ENCODE measurements at regions not wholly inside any gene's neighbourhood (a gene's known extent, or its start where the extent isn't known, plus 50 kb on each side); places are given as distances from the start of the nearest gene placed in this dataset.

GRCh38 chr12:97821806-97822205 is 359.2 kb downstream of the RMST start:
- Histone ChIP-seq H3K4me3 (no peak overlapping the region), H3K36me3 (ENCODE audit: control insufficient read depth, insufficient read depth, low read length) (no peaks in the 10 kb centered on the region), H3K9ac (ENCODE audit: insufficient read depth in 1 of 2, low read depth in 2 of 2, low read length in 2 of 2) (no peak overlapping the region), H3K27ac (ENCODE audit: extremely low read depth, low read depth, low read length) (no peak overlapping the region), H3K4me1 (replicated peaks in 1 of 2; ENCODE audit: control insufficient read depth in 2 of 2, insufficient read depth in 2 of 2, low read length in 2 of 2) (no peaks in the 10 kb centered on the region), H3K79me2 (ENCODE audit: control insufficient read depth, insufficient read depth, low read length) (no peaks in the 10 kb centered on the region), H3K4me2 (ENCODE audit: insufficient read depth, low read length) (no peak overlapping the region), H4K20me1 (replicated peaks; ENCODE audit: control insufficient read depth, insufficient read depth, low read length) (no peaks in the 10 kb centered on the region), H2AFZ (ENCODE audit: low read depth, low read length) (no peak overlapping the region), H3K9me1 (ENCODE audit: control insufficient read depth, insufficient read depth, low read length) (no peaks in the 10 kb centered on the region), H3K9me3 (replicated peaks; ENCODE audit: control insufficient read depth, insufficient read depth, low read depth, low read length) (no peaks in the 10 kb centered on the region), H3K27me3 (ENCODE audit: control insufficient read depth in 2 of 2, insufficient read depth in 2 of 2, low read length in 2 of 2) (no peaks in the 10 kb centered on the region)
- in situ Hi-C loops (cut with MboI), result no loop called here
- DNase-seq (ENCODE audit: extremely low read depth in 1 of 4, low spot score in 3 of 4) (no peak), FAIRE-seq (no peak), ATAC-seq (no peak)
- TF ChIP-seq BRF2 (IDR thresholded peaks at IDR 0.05; ENCODE audit: borderline replicate concordance, insufficient read depth, insufficient read length) (no peak), ZNF121 (CRISPR knock-in tag; conservative IDR thresholded peaks at IDR 0.05) (no peak), BRD9 (IDR thresholded peaks at IDR 0.05; ENCODE audit: low read depth, partially characterized antibody) (no peak), ZKSCAN8 (CRISPR knock-in tag; IDR thresholded peaks at IDR 0.05) (no peak), KLF13 (tag; IDR thresholded peaks at IDR 0.05; ENCODE audit: borderline replicate concordance, low read depth) (no peak), MBD1 (CRISPR knock-in tag; IDR thresholded peaks at IDR 0.05) (no peak), KLF10 (CRISPR knock-in tag; IDR thresholded peaks at IDR 0.05) (no peak), CC2D1A (IDR thresholded peaks at IDR 0.05) (no peak)
- CTCF ChIA-PET (ENCODE audit: low intra/inter-chr PET ratio), result no interaction called here
- BruUV-seq (replicated peaks), result no TSS peak
- intact Hi-C loops (cut with micrococcal nuclease), result no loop called here
- WGBS (ENCODE audit: insufficient coverage, low coverage, missing lambda C conversion rate), result 5% methylated on average over 4 of the region's 4 CpGs
- POLR2A ChIA-PET, result no interaction called here

Data from K562 (cell line).